HCT116 (cell line): ENCODE measurements at regions not wholly inside any gene's neighbourhood (a gene's known extent, or its start where the extent isn't known, plus 50 kb on each side); places are given as distances from the start of the nearest gene placed in this dataset.

Experiments
- ATAC-seq: fragments of 200-7000 bp; cut with Tn5 transposase; 2 replicates; pipeline ENCODE4 v1.9.1; 2020; ENCODE audit warnings: mild to moderate bottlenecking, moderate library complexity
- BruUV-seq: library from RNA; stranded (reverse); fragments of 400-500 nt; replicated peaks from 2 replicates; lab custom pipeline; 2021; lab: Mats Ljungman, UMichigan
- CTCF ChIA-PET: fragments of 300-600 bp; sonication (Branson Sonifier 250); formaldehyde crosslinking; loops from one replicate; lab custom pipeline; 2021; ENCODE audit warnings: antibody characterized with exemption; lab: Charles Lee
- POLR2A ChIA-PET: fragments of 300-600, 350-600 bp; sonication (Branson Sonifier 250); formaldehyde crosslinking; loops from one replicate; lab custom pipeline; 2021; ENCODE audit warnings: antibody characterized with exemption; lab: Charles Lee
- RAD21 ChIA-PET, 2 experiments: fragments of 300-600 bp; sonication (Branson Sonifier 250); formaldehyde crosslinking; loops; one replicate each; lab custom pipeline; 2023; ENCODE audit warnings: low total read pairs in 2 of 2; ENCODE audit not compliant: uncharacterized antibody in 2 of 2, unreplicated experiment in 2 of 2, low non-redundant PET in 1 of 2; lab: Charles Lee
- DNase-seq: peaks from one replicate; pipeline ENCODE4 v3.0.0-alpha.2; 2010; ENCODE audit warnings: low read depth, low spot score
- H2AFZ ChIP-seq: fragments of 200-600 bp; shearing (Covaris generic), sonication (generic); 2 replicates; pipeline ENCODE4 v1.6.1; 2017; ENCODE audit warnings: low read depth, mixed run types, mixed read lengths, antibody characterized with exemption, low read length; ENCODE audit not compliant: poor library complexity, severe bottlenecking
- H3K27ac ChIP-seq: 2 replicates; pipeline ENCODE4 v1.5.1; 2012; ENCODE audit warnings: low read depth, low read length
- H3K27me3 ChIP-seq: fragments of 200-600 bp; sonication (generic); 2 replicates; pipeline ENCODE4 v1.6.1; 2016; ENCODE audit warnings: mixed run types, low read length, mixed read lengths; ENCODE audit not compliant: insufficient read depth
- H3K36me3 ChIP-seq, 2 experiments: fragments of 200-500 bp in 1 of 2; fragments of 200-600 bp in 1 of 2; sonication (Bioruptor generic) in 1 of 2; sonication (generic) in 1 of 2; 2 replicates each; pipeline versions ENCODE4 v1.5.1 to v1.6.1; 2014 to 2016; ENCODE audit warnings: low read length in 2 of 2, inconsistent platforms in 1 of 2, mixed read lengths in 1 of 2, mixed run types in 1 of 2; ENCODE audit not compliant: insufficient read depth in 2 of 2, control insufficient read depth in 1 of 2
- H3K4me1 ChIP-seq, 2 experiments: fragments of 200-600 bp in 1 of 2; sonication (generic) in 1 of 2; 2 replicates each; pipeline versions ENCODE4 v1.5.1 to v1.6.1; 2012 to 2017; ENCODE audit warnings: low read length in 2 of 2, inconsistent platforms in 1 of 2, mild to moderate bottlenecking in 1 of 2, mixed read lengths in 1 of 2, mixed run types in 1 of 2, moderate library complexity in 1 of 2; ENCODE audit not compliant: insufficient read depth in 2 of 2, control insufficient read depth in 1 of 2
- H3K4me2 ChIP-seq: fragments of 200-600 bp; sonication (generic); 2 replicates; pipeline ENCODE4 v1.6.1; 2017; ENCODE audit warnings: mixed run types, low read length, mixed read lengths
- H3K4me3 ChIP-seq, 2 experiments: fragments of 200-600 bp in 1 of 2; sonication (generic) in 1 of 2; replicated peaks in 1 of 2; 2 replicates each; pipeline ENCODE4 v1.5.1; 2011 to 2016; ENCODE audit warnings: low read length in 2 of 2, control low read depth in 1 of 2, low read depth in 1 of 2, mild to moderate bottlenecking in 1 of 2, mixed read lengths in 1 of 2, mixed run types in 1 of 2
- H3K79me2 ChIP-seq: fragments of 200-600 bp; sonication (generic); 2 replicates; pipeline ENCODE4 v1.6.1; 2017; ENCODE audit warnings: mild to moderate bottlenecking, mixed run types, low read length, moderate library complexity, mixed read lengths; ENCODE audit not compliant: insufficient read depth
- H3K9ac ChIP-seq: fragments of 200-600 bp; sonication (generic); 2 replicates; pipeline ENCODE4 v1.6.1; 2016; ENCODE audit warnings: low read length, mixed read lengths
- H3K9me2 ChIP-seq: fragments of 200-600 bp; sonication (generic), shearing (Covaris generic); 2 replicates; pipeline ENCODE4 v1.6.1; 2017; ENCODE audit warnings: mixed run types, mild to moderate bottlenecking, moderate library complexity; ENCODE audit not compliant: insufficient read depth
- H3K9me3 ChIP-seq, 2 experiments: fragments of 200-500 bp in 1 of 2; fragments of 200-600 bp in 1 of 2; sonication (Bioruptor generic) in 1 of 2; sonication (generic) in 1 of 2; 2 replicates each; pipeline ENCODE4 v1.6.1; 2014 to 2017; ENCODE audit warnings: low read length in 2 of 2, mixed read lengths in 2 of 2, inconsistent platforms in 1 of 2, low read depth in 1 of 2, mild to moderate bottlenecking in 1 of 2, mixed run types in 1 of 2, moderate library complexity in 1 of 2; ENCODE audit not compliant: control insufficient read depth in 1 of 2, insufficient read depth in 1 of 2
- H4K20me1 ChIP-seq: fragments of 200-600 bp; sonication (generic), shearing (Covaris generic); 2 replicates; pipeline ENCODE4 v1.6.1; 2017; ENCODE audit warnings: mixed run types, mild to moderate bottlenecking, moderate library complexity; ENCODE audit not compliant: insufficient read depth
- ELF1 ChIP-seq: IDR thresholded peaks from 2 replicates; pipeline ENCODE4 v1.6.1; 2012; ENCODE audit warnings: low read depth, borderline replicate concordance
- EZH2phosphoT487 ChIP-seq: fragments of 200-600 bp; IDR thresholded peaks from 2 replicates; pipeline ENCODE4 v1.6.1; 2018; ENCODE audit warnings: antibody characterized with exemption, borderline replicate concordance
- JUND ChIP-seq: IDR thresholded peaks from 2 replicates; pipeline ENCODE4 v1.6.1; 2012
- MAX ChIP-seq: IDR thresholded peaks from 2 replicates; pipeline ENCODE4 v1.6.1; 2012
- POLR2A ChIP-seq: IDR thresholded peaks from 2 replicates; pipeline ENCODE4 v1.7.0; 2011; ENCODE audit warnings: borderline replicate concordance; ENCODE audit not compliant: insufficient read depth, insufficient read length; ENCODE audit errors: extremely low read depth
- POLR2AphosphoS5 ChIP-seq: IDR thresholded peaks from 2 replicates; pipeline ENCODE4 v1.6.1; 2011; ENCODE audit warnings: mild to moderate bottlenecking, low read depth, low read length, moderate library complexity
- RAD21 ChIP-seq: IDR thresholded peaks from 2 replicates; pipeline ENCODE4 v1.6.1; 2012; ENCODE audit warnings: low read depth, mild to moderate bottlenecking
- SIN3A ChIP-seq: IDR thresholded peaks from 2 replicates; pipeline ENCODE4 v1.6.1; 2012; ENCODE audit warnings: low read depth
- SP1 ChIP-seq: IDR thresholded peaks from 2 replicates; pipeline ENCODE4 v1.6.1; 2012; ENCODE audit warnings: low read depth
- TCF7L2 ChIP-seq: IDR thresholded peaks from 2 replicates; pipeline ENCODE4 v1.7.0; 2011; ENCODE audit warnings: borderline replicate concordance, inconsistent platforms; ENCODE audit not compliant: insufficient read depth, insufficient read length; ENCODE audit errors: extremely low read depth
- ZFX ChIP-seq: fragments of 450-650 bp; IDR thresholded peaks from 2 replicates; pipeline ENCODE4 v1.6.1; 2017
- ZNF274 ChIP-seq: fragments of 200-500 bp; sonication (Bioruptor generic); IDR thresholded peaks from 2 replicates; pipeline ENCODE4 v1.6.1; 2014; ENCODE audit warnings: mild to moderate bottlenecking, low read depth, low read length, inconsistent platforms
- intact Hi-C: fragments of 100-400 bp; cut with micrococcal nuclease; formaldehyde crosslinking; loops from 2 replicates; pipeline ENCODE4 v1.10.0; 2022
- TF ChIP-seq, protein P1 (sequence below), 3 experiments: fragments of 200-600 bp in 1 of 3; sonication (generic) in 1 of 3; IDR thresholded peaks in 2 of 3; conservative IDR thresholded peaks in 1 of 3; 2 replicates each; pipeline ENCODE4 v1.5.1; 2012 to 2017; ENCODE audit warnings: low read depth in 2 of 3, low read length in 2 of 3, antibody characterized with exemption in 1 of 3, borderline replicate concordance in 1 of 3, control low read depth in 1 of 3, mild to moderate bottlenecking in 1 of 3, mixed read lengths in 1 of 3, mixed run types in 1 of 3, moderate library complexity in 1 of 3; ENCODE audit not compliant: insufficient read depth in 1 of 3
- TF ChIP-seq, protein P2 (sequence below): IDR thresholded peaks from 2 replicates; pipeline ENCODE4 v1.6.1; 2012
- TF ChIP-seq, protein P3 (sequence below): IDR thresholded peaks from 2 replicates; pipeline ENCODE4 v1.6.1; 2011; ENCODE audit warnings: mild to moderate bottlenecking, low read length, moderate library complexity; ENCODE audit not compliant: insufficient replicate concordance; ENCODE audit errors: extremely low read depth
- TF ChIP-seq, protein P4 (sequence below): IDR thresholded peaks from 2 replicates; pipeline ENCODE4 v1.6.1; 2012; ENCODE audit warnings: low read depth

DNA sequence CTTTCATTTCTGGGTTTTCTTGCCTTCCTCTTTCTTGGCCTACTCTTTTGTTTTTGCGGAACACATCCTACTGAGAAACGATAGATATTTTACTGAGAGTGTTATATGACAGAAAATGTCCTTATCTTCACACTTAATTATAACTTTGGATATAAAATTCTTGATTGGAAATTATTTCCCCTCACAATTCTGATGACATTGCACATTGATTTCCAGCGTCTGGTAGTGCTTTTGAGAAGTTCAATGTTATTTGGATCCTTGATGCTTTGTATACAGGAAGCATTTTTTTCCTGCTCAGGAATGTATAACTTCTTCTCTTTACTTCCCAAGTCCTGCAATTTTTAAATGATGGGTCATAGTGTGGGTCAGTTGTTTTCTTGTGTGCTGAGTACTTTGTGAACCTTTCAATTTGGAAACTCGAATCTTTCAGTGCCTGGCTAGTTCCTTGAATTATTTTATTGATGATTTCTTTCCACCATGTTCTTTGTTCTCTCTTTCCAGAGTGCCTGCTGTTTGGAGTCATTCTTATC, 183.9 kb downstream of the PDCD6IP start:
- H3K27me3 ChIP-seq, result peaks cover 3% of the 10 kb centered on the region
- no peak overlapping the region for H2AFZ ChIP-seq
- no peaks in the 10 kb centered on the region for H3K9me3 ChIP-seq
- no peaks in the 10 kb centered on the region for H4K20me1 ChIP-seq
- CTCF ChIA-PET, result no interaction called here
- no peak for DNase-seq
- BruUV-seq, result no TSS peak
- TF ChIP-seq MAX (no peak), POLR2AphosphoS5 (no peak), SIN3A (no peak), TCF7L2 (no peak), RAD21 (no peak), POLR2A (no peak), JUND (no peak), SP1 (no peak), ELF1 (no peak), EZH2phosphoT487 (no peak), ZFX (no peak), ZNF274 (no peak)
- TF ChIP-seq, protein P1, sequence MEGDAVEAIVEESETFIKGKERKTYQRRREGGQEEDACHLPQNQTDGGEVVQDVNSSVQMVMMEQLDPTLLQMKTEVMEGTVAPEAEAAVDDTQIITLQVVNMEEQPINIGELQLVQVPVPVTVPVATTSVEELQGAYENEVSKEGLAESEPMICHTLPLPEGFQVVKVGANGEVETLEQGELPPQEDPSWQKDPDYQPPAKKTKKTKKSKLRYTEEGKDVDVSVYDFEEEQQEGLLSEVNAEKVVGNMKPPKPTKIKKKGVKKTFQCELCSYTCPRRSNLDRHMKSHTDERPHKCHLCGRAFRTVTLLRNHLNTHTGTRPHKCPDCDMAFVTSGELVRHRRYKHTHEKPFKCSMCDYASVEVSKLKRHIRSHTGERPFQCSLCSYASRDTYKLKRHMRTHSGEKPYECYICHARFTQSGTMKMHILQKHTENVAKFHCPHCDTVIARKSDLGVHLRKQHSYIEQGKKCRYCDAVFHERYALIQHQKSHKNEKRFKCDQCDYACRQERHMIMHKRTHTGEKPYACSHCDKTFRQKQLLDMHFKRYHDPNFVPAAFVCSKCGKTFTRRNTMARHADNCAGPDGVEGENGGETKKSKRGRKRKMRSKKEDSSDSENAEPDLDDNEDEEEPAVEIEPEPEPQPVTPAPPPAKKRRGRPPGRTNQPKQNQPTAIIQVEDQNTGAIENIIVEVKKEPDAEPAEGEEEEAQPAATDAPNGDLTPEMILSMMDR (IDR thresholded peaks at IDR 0.05 in 2 of 3, conservative IDR thresholded peaks at IDR 0.05 in 1 of 3; ENCODE audit: borderline replicate concordance in 1 of 3, insufficient read depth in 1 of 3, low read depth in 2 of 3, low read length in 2 of 3), result no peak
- TF ChIP-seq, protein P2, sequence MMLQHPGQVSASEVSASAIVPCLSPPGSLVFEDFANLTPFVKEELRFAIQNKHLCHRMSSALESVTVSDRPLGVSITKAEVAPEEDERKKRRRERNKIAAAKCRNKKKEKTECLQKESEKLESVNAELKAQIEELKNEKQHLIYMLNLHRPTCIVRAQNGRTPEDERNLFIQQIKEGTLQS, result no peak
- TF ChIP-seq, protein P3, sequence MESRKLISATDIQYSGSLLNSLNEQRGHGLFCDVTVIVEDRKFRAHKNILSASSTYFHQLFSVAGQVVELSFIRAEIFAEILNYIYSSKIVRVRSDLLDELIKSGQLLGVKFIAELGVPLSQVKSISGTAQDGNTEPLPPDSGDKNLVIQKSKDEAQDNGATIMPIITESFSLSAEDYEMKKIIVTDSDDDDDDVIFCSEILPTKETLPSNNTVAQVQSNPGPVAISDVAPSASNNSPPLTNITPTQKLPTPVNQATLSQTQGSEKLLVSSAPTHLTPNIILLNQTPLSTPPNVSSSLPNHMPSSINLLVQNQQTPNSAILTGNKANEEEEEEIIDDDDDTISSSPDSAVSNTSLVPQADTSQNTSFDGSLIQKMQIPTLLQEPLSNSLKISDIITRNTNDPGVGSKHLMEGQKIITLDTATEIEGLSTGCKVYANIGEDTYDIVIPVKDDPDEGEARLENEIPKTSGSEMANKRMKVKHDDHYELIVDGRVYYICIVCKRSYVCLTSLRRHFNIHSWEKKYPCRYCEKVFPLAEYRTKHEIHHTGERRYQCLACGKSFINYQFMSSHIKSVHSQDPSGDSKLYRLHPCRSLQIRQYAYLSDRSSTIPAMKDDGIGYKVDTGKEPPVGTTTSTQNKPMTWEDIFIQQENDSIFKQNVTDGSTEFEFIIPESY, result no peak
- TF ChIP-seq, protein P4, sequence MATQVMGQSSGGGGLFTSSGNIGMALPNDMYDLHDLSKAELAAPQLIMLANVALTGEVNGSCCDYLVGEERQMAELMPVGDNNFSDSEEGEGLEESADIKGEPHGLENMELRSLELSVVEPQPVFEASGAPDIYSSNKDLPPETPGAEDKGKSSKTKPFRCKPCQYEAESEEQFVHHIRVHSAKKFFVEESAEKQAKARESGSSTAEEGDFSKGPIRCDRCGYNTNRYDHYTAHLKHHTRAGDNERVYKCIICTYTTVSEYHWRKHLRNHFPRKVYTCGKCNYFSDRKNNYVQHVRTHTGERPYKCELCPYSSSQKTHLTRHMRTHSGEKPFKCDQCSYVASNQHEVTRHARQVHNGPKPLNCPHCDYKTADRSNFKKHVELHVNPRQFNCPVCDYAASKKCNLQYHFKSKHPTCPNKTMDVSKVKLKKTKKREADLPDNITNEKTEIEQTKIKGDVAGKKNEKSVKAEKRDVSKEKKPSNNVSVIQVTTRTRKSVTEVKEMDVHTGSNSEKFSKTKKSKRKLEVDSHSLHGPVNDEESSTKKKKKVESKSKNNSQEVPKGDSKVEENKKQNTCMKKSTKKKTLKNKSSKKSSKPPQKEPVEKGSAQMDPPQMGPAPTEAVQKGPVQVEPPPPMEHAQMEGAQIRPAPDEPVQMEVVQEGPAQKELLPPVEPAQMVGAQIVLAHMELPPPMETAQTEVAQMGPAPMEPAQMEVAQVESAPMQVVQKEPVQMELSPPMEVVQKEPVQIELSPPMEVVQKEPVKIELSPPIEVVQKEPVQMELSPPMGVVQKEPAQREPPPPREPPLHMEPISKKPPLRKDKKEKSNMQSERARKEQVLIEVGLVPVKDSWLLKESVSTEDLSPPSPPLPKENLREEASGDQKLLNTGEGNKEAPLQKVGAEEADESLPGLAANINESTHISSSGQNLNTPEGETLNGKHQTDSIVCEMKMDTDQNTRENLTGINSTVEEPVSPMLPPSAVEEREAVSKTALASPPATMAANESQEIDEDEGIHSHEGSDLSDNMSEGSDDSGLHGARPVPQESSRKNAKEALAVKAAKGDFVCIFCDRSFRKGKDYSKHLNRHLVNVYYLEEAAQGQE, result no peak
- TF ChIP-seq, all 23 proteins: peak for 0
- POLR2A ChIA-PET, result no interaction called here
- Histone ChIP-seq H3K9ac (no peak overlapping the region), H3K79me2 (no peaks in the 10 kb centered on the region), H3K4me1 (no peaks in the 10 kb centered on the region), H3K4me2 (no peak overlapping the region), H3K36me3 (no peaks in the 10 kb centered on the region), H3K4me3 (no peak overlapping the region), H3K27ac (no peak overlapping the region), H3K9me2 (no peaks in the 10 kb centered on the region)
- RAD21 ChIA-PET, result no interaction called here
- ATAC-seq, result no peak
- intact Hi-C loops, result loop anchor here (5.0 kb wide), 2 partner anchors 700 to 1925 kb away; no protein-coding TSS in a partner anchor
